ENCODE measurements at regions not wholly inside any gene's neighbourhood (a gene's known extent, or its start where the extent isn't known, plus 50 kb on each side); places are given as distances from the start of the nearest gene placed in this dataset.

GRCh38 chr12:125330645-125331341 lies 265.6 kb downstream of the AACS start:
- Histone ChIP-seq H2BK12ac (ENCODE audit: low read length) (peak overlapping the region; percentile 4), H3K18ac (ENCODE audit: low read length) (peak overlapping the region; percentile 91), H3K27me3 (ENCODE audit: control insufficient read depth in 3 of 3, insufficient read depth in 3 of 3, low read depth in 1 of 3, low read length in 3 of 3) (no peaks in the 10 kb centered on the region), H3K36me3 (replicated peaks in 1 of 2; ENCODE audit: control insufficient read depth in 2 of 2, insufficient read depth in 2 of 2, low read length in 2 of 2) (no peaks in the 10 kb centered on the region), H3K4me1 (ENCODE audit: control insufficient read depth in 2 of 2, insufficient read depth in 1 of 2, low read depth in 1 of 2, low read length in 2 of 2) (peaks cover 9 to 24% of the 10 kb centered on the region in 2 donors), H3K9me3 (replicated peaks in 1 of 2; ENCODE audit: control insufficient read depth in 2 of 2, insufficient read depth in 1 of 2, low read depth in 1 of 2, low read length in 2 of 2) (peaks cover 9 to 10% of the 10 kb centered on the region in 2 donors), H3K4me3 (ENCODE audit: low read length in 2 of 2) (peak overlapping the region; percentile 33 to 56), H2BK120ac (ENCODE audit: low read depth, low read length) (peak overlapping the region; percentile 82), H3K27ac (replicated peaks; ENCODE audit: low read length) (peak overlapping the region; percentile 82), H3K23ac (ENCODE audit: low read depth, low read length, poor library complexity) (no peak overlapping the region), H3K4me2 (ENCODE audit: insufficient read depth, low read length, poor library complexity, severe bottlenecking) (peak overlapping the region; percentile 73), H4K8ac (ENCODE audit: low read depth, low read length) (no peak overlapping the region), H3K9ac (ENCODE audit: low read depth, low read length, poor library complexity) (no peak overlapping the region), H2AK5ac (ENCODE audit: low read depth, low read length) (peak overlapping the region; percentile 57), H2BK5ac (ENCODE audit: low read length) (peak overlapping the region; percentile 67), H2AFZ (ENCODE audit: low read length) (peak overlapping the region; percentile 94), H3K79me1 (ENCODE audit: low read depth, low read length) (peaks cover 5% of the 10 kb centered on the region), H3K14ac (ENCODE audit: low read length) (no peak overlapping the region), H3K4ac (ENCODE audit: low read length) (no peak overlapping the region), H4K91ac (ENCODE audit: low read depth, low read length, poor library complexity) (no peak overlapping the region), H2BK15ac (ENCODE audit: low read length) (peak overlapping the region; percentile 72)
- WGBS, 2 donors (ENCODE audit: extremely low coverage in 2 of 2, insufficient read length in 2 of 2, insufficient replicate concordance in 1 of 2): no CpG with 5 or more reads among the region's 30 CpGs
- peak; percentile 84 for DNase-seq (ENCODE audit: low spot score)

- Histone ChIP-seq H3K14ac (ENCODE audit: low read length) (peak overlapping the region; percentile 21), H4K91ac (ENCODE audit: low read depth, low read length, poor library complexity) (no peak overlapping the region), H3K27ac (replicated peaks; ENCODE audit: low read length) (peak overlapping the region; percentile 82), H2AK5ac (ENCODE audit: low read depth, low read length) (peak overlapping the region; percentile 57), H3K23ac (ENCODE audit: low read depth, low read length, poor library complexity) (no peak overlapping the region), H4K8ac (ENCODE audit: low read depth, low read length) (no peak overlapping the region), H3K9me3 (replicated peaks in 1 of 2; ENCODE audit: control insufficient read depth in 2 of 2, insufficient read depth in 1 of 2, low read depth in 1 of 2, low read length in 2 of 2) (peaks cover 9 to 10% of the 10 kb centered on the region in 2 donors), H2BK15ac (ENCODE audit: low read length) (peak overlapping the region; percentile 72), H2AFZ (ENCODE audit: low read length) (peak overlapping the region; percentile 94), H3K9ac (ENCODE audit: low read depth, low read length, poor library complexity) (no peak overlapping the region), H2BK5ac (ENCODE audit: low read length) (peak overlapping the region; percentile 67), H2BK120ac (ENCODE audit: low read depth, low read length) (peak overlapping the region; percentile 82), H3K36me3 (replicated peaks in 1 of 2; ENCODE audit: control insufficient read depth in 2 of 2, insufficient read depth in 2 of 2, low read length in 2 of 2) (no peaks in the 10 kb centered on the region), H3K27me3 (ENCODE audit: control insufficient read depth in 3 of 3, insufficient read depth in 3 of 3, low read depth in 1 of 3, low read length in 3 of 3) (no peaks in the 10 kb centered on the region), H3K18ac (ENCODE audit: low read length) (peak overlapping the region; percentile 91), H3K4me1 (ENCODE audit: control insufficient read depth in 2 of 2, insufficient read depth in 1 of 2, low read depth in 1 of 2, low read length in 2 of 2) (peaks cover 9 to 17% of the 10 kb centered on the region in 2 donors), H3K4me2 (ENCODE audit: insufficient read depth, low read length, poor library complexity, severe bottlenecking) (peak overlapping the region; percentile 73), H3K79me1 (ENCODE audit: low read depth, low read length) (peaks cover 5% of the 10 kb centered on the region), H2BK12ac (ENCODE audit: low read length) (peak overlapping the region; percentile 4), H3K4me3 (ENCODE audit: low read length in 2 of 2) (peak overlapping the region; percentile 33 to 56), H3K4ac (ENCODE audit: low read length) (no peak overlapping the region)
- DNase-seq (ENCODE audit: low spot score): no peak
- no CpG with 5 or more reads among the region's 16 CpGs for WGBS, 2 donors (ENCODE audit: extremely low coverage in 2 of 2, insufficient read length in 2 of 2, insufficient replicate concordance in 1 of 2)
Measured at GRCh38 chr12:125331342-125332052, 266.3 kb downstream of the AACS start.

- H2BK15ac ChIP-seq (ENCODE audit: low read length): no peak overlapping the region
- no peak overlapping the region for H4K8ac ChIP-seq (ENCODE audit: low read depth, low read length)
- H3K27me3 ChIP-seq (ENCODE audit: control insufficient read depth in 3 of 3, insufficient read depth in 3 of 3, low read depth in 1 of 3, low read length in 3 of 3): no peaks in the 10 kb centered on the region
- H2BK120ac ChIP-seq (ENCODE audit: low read depth, low read length): no peak overlapping the region
- no peak overlapping the region for H2AK5ac ChIP-seq (ENCODE audit: low read depth, low read length)
- no peak overlapping the region for H2BK12ac ChIP-seq (ENCODE audit: low read length)
- H3K4me3 ChIP-seq (ENCODE audit: low read length in 2 of 2): no peak overlapping the region
- H3K4ac ChIP-seq (ENCODE audit: low read length): no peak overlapping the region
- no peak for DNase-seq (ENCODE audit: low spot score)
- H3K9me3 ChIP-seq (replicated peaks in 1 of 2; ENCODE audit: control insufficient read depth in 2 of 2, insufficient read depth in 1 of 2, low read depth in 1 of 2, low read length in 2 of 2): peaks cover 7 to 8% of the 10 kb centered on the region in 2 donors
- no peak overlapping the region for H3K9ac ChIP-seq (ENCODE audit: low read depth, low read length, poor library complexity)
- H3K36me3 ChIP-seq (replicated peaks in 1 of 2; ENCODE audit: control insufficient read depth in 2 of 2, insufficient read depth in 2 of 2, low read length in 2 of 2): no peaks in the 10 kb centered on the region
- peaks cover 4% of the 10 kb centered on the region for H3K79me1 ChIP-seq (ENCODE audit: low read depth, low read length)
- H2AFZ ChIP-seq (ENCODE audit: low read length): no peak overlapping the region
- H3K4me2 ChIP-seq (ENCODE audit: insufficient read depth, low read length, poor library complexity, severe bottlenecking): no peak overlapping the region
- H3K18ac ChIP-seq (ENCODE audit: low read length): peak overlapping the region; percentile 5
- no peak overlapping the region for H4K91ac ChIP-seq (ENCODE audit: low read depth, low read length, poor library complexity)
- H3K4me1 ChIP-seq (ENCODE audit: control insufficient read depth in 2 of 2, insufficient read depth in 1 of 2, low read depth in 1 of 2, low read length in 2 of 2): peaks cover 9 to 13% of the 10 kb centered on the region in 2 donors
- H3K27ac ChIP-seq (replicated peaks; ENCODE audit: low read length): no peak overlapping the region
- H2BK5ac ChIP-seq (ENCODE audit: low read length): no peak overlapping the region
- no peak overlapping the region for H3K14ac ChIP-seq (ENCODE audit: low read length)
- no peak overlapping the region for H3K23ac ChIP-seq (ENCODE audit: low read depth, low read length, poor library complexity)
- no CpG with 5 or more reads among the region's 11 CpGs for WGBS, 2 donors (ENCODE audit: extremely low coverage in 2 of 2, insufficient read length in 2 of 2, insufficient replicate concordance in 1 of 2)
Measured at GRCh38 chr12:125332900-125333299, 267.7 kb downstream of the AACS start.

GRCh38 chr12:125336246-125336645 lies 271.0 kb downstream of the AACS start:
- peaks cover 0 to 4% of the 10 kb centered on the region in 2 donors for H3K4me1 ChIP-seq (ENCODE audit: control insufficient read depth in 2 of 2, insufficient read depth in 1 of 2, low read depth in 1 of 2, low read length in 2 of 2)
- H3K9ac ChIP-seq (ENCODE audit: low read depth, low read length, poor library complexity): no peak overlapping the region
- no peak overlapping the region for H3K18ac ChIP-seq (ENCODE audit: low read length)
- no peak overlapping the region for H2AFZ ChIP-seq (ENCODE audit: low read length)
- H2BK120ac ChIP-seq (ENCODE audit: low read depth, low read length): no peak overlapping the region
- H2BK12ac ChIP-seq (ENCODE audit: low read length): no peak overlapping the region
- DNase-seq (ENCODE audit: low spot score): no peak
- no peak overlapping the region for H2AK5ac ChIP-seq (ENCODE audit: low read depth, low read length)
- H3K23ac ChIP-seq (ENCODE audit: low read depth, low read length, poor library complexity): no peak overlapping the region
- H3K36me3 ChIP-seq (replicated peaks in 1 of 2; ENCODE audit: control insufficient read depth in 2 of 2, insufficient read depth in 2 of 2, low read length in 2 of 2): no peaks in the 10 kb centered on the region
- no peaks in the 10 kb centered on the region for H3K27me3 ChIP-seq (ENCODE audit: control insufficient read depth in 3 of 3, insufficient read depth in 3 of 3, low read depth in 1 of 3, low read length in 3 of 3)
- no CpG with 5 or more reads among the region's 4 CpGs for WGBS, 2 donors (ENCODE audit: extremely low coverage in 2 of 2, insufficient read length in 2 of 2, insufficient replicate concordance in 1 of 2)
- peak overlapping the region in 1 of 2 donors; percentile 22 for H3K4me3 ChIP-seq (ENCODE audit: low read length in 2 of 2)
- H2BK5ac ChIP-seq (ENCODE audit: low read length): no peak overlapping the region
- H4K91ac ChIP-seq (ENCODE audit: low read depth, low read length, poor library complexity): no peak overlapping the region
- H3K9me3 ChIP-seq (replicated peaks in 1 of 2; ENCODE audit: control insufficient read depth in 2 of 2, insufficient read depth in 1 of 2, low read depth in 1 of 2, low read length in 2 of 2): peaks cover 0 to 2% of the 10 kb centered on the region in 2 donors
- H3K27ac ChIP-seq (replicated peaks; ENCODE audit: low read length): no peak overlapping the region
- peaks cover 4% of the 10 kb centered on the region for H3K79me1 ChIP-seq (ENCODE audit: low read depth, low read length)
- no peak overlapping the region for H2BK15ac ChIP-seq (ENCODE audit: low read length)
- H3K4ac ChIP-seq (ENCODE audit: low read length): no peak overlapping the region
- no peak overlapping the region for H3K4me2 ChIP-seq (ENCODE audit: insufficient read depth, low read length, poor library complexity, severe bottlenecking)
- H4K8ac ChIP-seq (ENCODE audit: low read depth, low read length): no peak overlapping the region
- H3K14ac ChIP-seq (ENCODE audit: low read length): no peak overlapping the region
